Suprapubic skin (tissue), 4 donors: ENCODE measurements at regions not wholly inside any gene's neighbourhood (a gene's known extent, or its start where the extent isn't known, plus 50 kb on each side); places are given as distances from the start of the nearest gene placed in this dataset.

Source experiments
- EP300 ChIP-seq: sonication (generic); formaldehyde crosslinking; IDR thresholded peaks from one replicate; pipeline ENCODE4 v1.6.1; 2017; ENCODE audit warnings: antibody characterized with exemption
- POLR2A ChIP-seq, 2 donors: fragments of 450-650 bp; IDR thresholded peaks; one replicate each; pipeline ENCODE4 v1.6.1; 2017; ENCODE audit warnings: antibody characterized with exemption in 2 of 2, mild to moderate bottlenecking in 2 of 2, moderate library complexity in 2 of 2
- POLR2AphosphoS5 ChIP-seq, 3 donors: sonication (generic); formaldehyde crosslinking; IDR thresholded peaks; one replicate each; pipeline ENCODE4 v1.6.1; 2017; ENCODE audit warnings: antibody characterized with exemption in 3 of 3
- TF ChIP-seq, protein P1 (sequence below), 2 donors: fragments of 200-600 bp in 1 of 2; fragments of 450-650 bp in 1 of 2; sonication (generic) in 1 of 2; IDR thresholded peaks; one replicate each; pipeline ENCODE4 v1.5.1; 2016 to 2019; ENCODE audit warnings: antibody characterized with exemption in 2 of 2, mild to moderate bottlenecking in 1 of 2, moderate library complexity in 1 of 2

DNA sequence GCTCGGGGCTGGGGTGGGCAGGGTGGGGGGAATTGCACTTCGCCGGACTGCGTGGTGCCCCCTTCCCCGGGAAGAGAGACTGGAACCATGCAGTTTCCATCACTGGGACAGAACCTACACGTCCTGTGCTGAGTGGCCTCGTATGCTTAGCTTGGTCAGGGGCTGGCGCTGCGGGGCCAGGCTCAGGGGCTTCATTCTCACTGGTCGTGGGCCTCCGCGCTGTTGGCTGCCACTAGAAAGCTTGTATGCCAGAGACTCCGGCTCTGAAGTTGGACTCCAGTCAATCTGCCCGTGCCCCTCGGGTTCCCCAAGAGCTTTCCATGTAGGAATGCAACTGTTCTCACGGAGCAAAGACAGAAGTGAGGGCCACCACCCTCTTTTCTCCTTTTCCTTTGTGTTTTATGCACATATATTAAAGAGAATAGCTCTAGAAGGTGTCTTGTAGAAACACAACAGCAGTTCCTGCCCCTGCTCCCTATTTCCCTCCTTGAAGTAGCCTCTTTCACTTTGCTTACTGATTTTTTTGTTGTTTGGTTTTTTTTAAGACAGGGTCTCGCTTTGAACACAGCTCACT is 64.0 kb upstream of the YWHAQ start:
- TF ChIP-seq, protein P1, sequence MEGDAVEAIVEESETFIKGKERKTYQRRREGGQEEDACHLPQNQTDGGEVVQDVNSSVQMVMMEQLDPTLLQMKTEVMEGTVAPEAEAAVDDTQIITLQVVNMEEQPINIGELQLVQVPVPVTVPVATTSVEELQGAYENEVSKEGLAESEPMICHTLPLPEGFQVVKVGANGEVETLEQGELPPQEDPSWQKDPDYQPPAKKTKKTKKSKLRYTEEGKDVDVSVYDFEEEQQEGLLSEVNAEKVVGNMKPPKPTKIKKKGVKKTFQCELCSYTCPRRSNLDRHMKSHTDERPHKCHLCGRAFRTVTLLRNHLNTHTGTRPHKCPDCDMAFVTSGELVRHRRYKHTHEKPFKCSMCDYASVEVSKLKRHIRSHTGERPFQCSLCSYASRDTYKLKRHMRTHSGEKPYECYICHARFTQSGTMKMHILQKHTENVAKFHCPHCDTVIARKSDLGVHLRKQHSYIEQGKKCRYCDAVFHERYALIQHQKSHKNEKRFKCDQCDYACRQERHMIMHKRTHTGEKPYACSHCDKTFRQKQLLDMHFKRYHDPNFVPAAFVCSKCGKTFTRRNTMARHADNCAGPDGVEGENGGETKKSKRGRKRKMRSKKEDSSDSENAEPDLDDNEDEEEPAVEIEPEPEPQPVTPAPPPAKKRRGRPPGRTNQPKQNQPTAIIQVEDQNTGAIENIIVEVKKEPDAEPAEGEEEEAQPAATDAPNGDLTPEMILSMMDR (IDR thresholded peaks at IDR 0.05): no peak
- TF ChIP-seq EP300 (no peak), POLR2AphosphoS5 (IDR thresholded peaks at IDR 0.05) (no peak), POLR2A (IDR thresholded peaks at IDR 0.05) (no peak)
